ENCODE measurements at regions not wholly inside any gene's neighbourhood (a gene's known extent, or its start where the extent isn't known, plus 50 kb on each side); places are given as distances from the start of the nearest gene placed in this dataset.
"Not testable (repeated sequence)": the region's sequence is repeated elsewhere in the genome, so short reads cannot be mapped to it uniquely, and the experiment has no call there.

- not testable (repeated sequence) for H2AK5ac ChIP-seq (ENCODE audit: low read length); H3K4me2 ChIP-seq (ENCODE audit: low read length); H2BK15ac ChIP-seq (replicated peaks; ENCODE audit: low read depth); H3K9ac ChIP-seq (ENCODE audit: low read length); H3K27ac ChIP-seq (ENCODE audit: low read depth, low read length); H2BK5ac ChIP-seq (ENCODE audit: low read length); H2BK120ac ChIP-seq (ENCODE audit: low read depth, low read length); H3K27me3 ChIP-seq (ENCODE audit: insufficient read depth, low read length, poor library complexity); H3K36me3 ChIP-seq (ENCODE audit: control insufficient read depth, insufficient read depth, low read length); H4K5ac ChIP-seq (ENCODE audit: low read length); DNase-seq; H4K8ac ChIP-seq (ENCODE audit: low read depth, low read length); H3K56ac ChIP-seq (ENCODE audit: low read length); H3K4ac ChIP-seq (ENCODE audit: low read depth, low read length); H3K79me2 ChIP-seq (ENCODE audit: control insufficient read depth, insufficient read depth, low read length); H3K4me1 ChIP-seq (ENCODE audit: control insufficient read depth, low read depth, low read length); H3K18ac ChIP-seq (ENCODE audit: low read length); H3K79me1 ChIP-seq (ENCODE audit: low read length); H3K4me3 ChIP-seq (ENCODE audit: low read length); H3K23ac ChIP-seq (ENCODE audit: low read length)
- no CpG with 5 or more reads among the region's 17 CpGs for WGBS (ENCODE audit: extremely low coverage, insufficient coverage, low lambda C conversion rate)
Measured at GRCh38 chr15:85260526-85260925, 119.9 kb upstream of the AKAP13 start.

GRCh38 chr15:85262461-85263055 lies 117.8 kb upstream of the AKAP13 start:
- H2AK5ac ChIP-seq (ENCODE audit: low read length); H3K27me3 ChIP-seq (ENCODE audit: insufficient read depth, low read length, poor library complexity); H3K27ac ChIP-seq (ENCODE audit: low read depth, low read length); H2BK120ac ChIP-seq (ENCODE audit: low read depth, low read length); H3K9ac ChIP-seq (ENCODE audit: low read length); H3K56ac ChIP-seq (ENCODE audit: low read length); H3K4me2 ChIP-seq (ENCODE audit: low read length); H2BK5ac ChIP-seq (ENCODE audit: low read length); H3K79me1 ChIP-seq (ENCODE audit: low read length); H3K79me2 ChIP-seq (ENCODE audit: control insufficient read depth, insufficient read depth, low read length); H3K18ac ChIP-seq (ENCODE audit: low read length); H3K4me1 ChIP-seq (ENCODE audit: control insufficient read depth, low read depth, low read length); H3K4ac ChIP-seq (ENCODE audit: low read depth, low read length); DNase-seq; H2BK15ac ChIP-seq (replicated peaks; ENCODE audit: low read depth); H3K23ac ChIP-seq (ENCODE audit: low read length); H3K4me3 ChIP-seq (ENCODE audit: low read length); H4K5ac ChIP-seq (ENCODE audit: low read length); H4K8ac ChIP-seq (ENCODE audit: low read depth, low read length); H3K36me3 ChIP-seq (ENCODE audit: control insufficient read depth, insufficient read depth, low read length): not testable (repeated sequence)
- no CpG with 5 or more reads among the region's 26 CpGs for WGBS (ENCODE audit: extremely low coverage, insufficient coverage, low lambda C conversion rate)

GRCh38 chr15:85263842-85264440 lies 116.5 kb upstream of the AKAP13 start:
- not testable (repeated sequence) for DNase-seq

GRCh38 chr15:85264614-85265190 lies 115.7 kb upstream of the AKAP13 start:
- H3K4me1 ChIP-seq (ENCODE audit: control insufficient read depth, low read depth, low read length); H3K56ac ChIP-seq (ENCODE audit: low read length); H3K36me3 ChIP-seq (ENCODE audit: control insufficient read depth, insufficient read depth, low read length); H2BK120ac ChIP-seq (ENCODE audit: low read depth, low read length); H3K79me2 ChIP-seq (ENCODE audit: control insufficient read depth, insufficient read depth, low read length); H3K27ac ChIP-seq (ENCODE audit: low read depth, low read length); H3K18ac ChIP-seq (ENCODE audit: low read length); H3K79me1 ChIP-seq (ENCODE audit: low read length); H4K8ac ChIP-seq (ENCODE audit: low read depth, low read length); H3K4me2 ChIP-seq (ENCODE audit: low read length); H3K23ac ChIP-seq (ENCODE audit: low read length); H2BK15ac ChIP-seq (replicated peaks; ENCODE audit: low read depth); H3K9ac ChIP-seq (ENCODE audit: low read length); H3K27me3 ChIP-seq (ENCODE audit: insufficient read depth, low read length, poor library complexity); DNase-seq; H2BK5ac ChIP-seq (ENCODE audit: low read length); H4K5ac ChIP-seq (ENCODE audit: low read length); H2AK5ac ChIP-seq (ENCODE audit: low read length); H3K4me3 ChIP-seq (ENCODE audit: low read length); H3K4ac ChIP-seq (ENCODE audit: low read depth, low read length): not testable (repeated sequence)
- no CpG with 5 or more reads among the region's 14 CpGs for WGBS (ENCODE audit: extremely low coverage, insufficient coverage, low lambda C conversion rate)

More at GRCh38 chr15:85263842-85264440, 116.5 kb upstream of the AKAP13 start:
- H3K79me1 ChIP-seq (ENCODE audit: low read length); H3K18ac ChIP-seq (ENCODE audit: low read length); H3K4me2 ChIP-seq (ENCODE audit: low read length); H3K23ac ChIP-seq (ENCODE audit: low read length); H3K4me1 ChIP-seq (ENCODE audit: control insufficient read depth, low read depth, low read length); H2BK15ac ChIP-seq (replicated peaks; ENCODE audit: low read depth); H3K4me3 ChIP-seq (ENCODE audit: low read length); H3K36me3 ChIP-seq (ENCODE audit: control insufficient read depth, insufficient read depth, low read length); H4K8ac ChIP-seq (ENCODE audit: low read depth, low read length); H3K27ac ChIP-seq (ENCODE audit: low read depth, low read length); H3K27me3 ChIP-seq (ENCODE audit: insufficient read depth, low read length, poor library complexity); H2BK5ac ChIP-seq (ENCODE audit: low read length); H4K5ac ChIP-seq (ENCODE audit: low read length); H3K9ac ChIP-seq (ENCODE audit: low read length); H3K4ac ChIP-seq (ENCODE audit: low read depth, low read length); H2BK120ac ChIP-seq (ENCODE audit: low read depth, low read length); H3K56ac ChIP-seq (ENCODE audit: low read length); H3K79me2 ChIP-seq (ENCODE audit: control insufficient read depth, insufficient read depth, low read length); H2AK5ac ChIP-seq (ENCODE audit: low read length): not testable (repeated sequence)
- WGBS (ENCODE audit: extremely low coverage, insufficient coverage, low lambda C conversion rate), result no CpG with 5 or more reads among the region's 13 CpGs

GRCh38 chr15:85267158-85267857 lies 113.1 kb upstream of the AKAP13 start:
- H3K9ac ChIP-seq (ENCODE audit: low read length); H3K4me3 ChIP-seq (ENCODE audit: low read length); H3K36me3 ChIP-seq (ENCODE audit: control insufficient read depth, insufficient read depth, low read length); H3K18ac ChIP-seq (ENCODE audit: low read length); H2AK5ac ChIP-seq (ENCODE audit: low read length); H3K23ac ChIP-seq (ENCODE audit: low read length); H2BK15ac ChIP-seq (replicated peaks; ENCODE audit: low read depth); DNase-seq; H3K4me2 ChIP-seq (ENCODE audit: low read length); H3K27me3 ChIP-seq (ENCODE audit: insufficient read depth, low read length, poor library complexity); H2BK120ac ChIP-seq (ENCODE audit: low read depth, low read length); H3K4me1 ChIP-seq (ENCODE audit: control insufficient read depth, low read depth, low read length); H3K4ac ChIP-seq (ENCODE audit: low read depth, low read length); H4K5ac ChIP-seq (ENCODE audit: low read length); H3K79me2 ChIP-seq (ENCODE audit: control insufficient read depth, insufficient read depth, low read length); H3K56ac ChIP-seq (ENCODE audit: low read length); H3K79me1 ChIP-seq (ENCODE audit: low read length); H4K8ac ChIP-seq (ENCODE audit: low read depth, low read length); H2BK5ac ChIP-seq (ENCODE audit: low read length); H3K27ac ChIP-seq (ENCODE audit: low read depth, low read length): not testable (repeated sequence)
- no CpG with 5 or more reads among the region's 24 CpGs for WGBS (ENCODE audit: extremely low coverage, insufficient coverage, low lambda C conversion rate)

Data from mesendoderm (in vitro differentiated cells).